ENCODE measurements at regions not wholly inside any gene's neighbourhood (a gene's known extent, or its start where the extent isn't known, plus 50 kb on each side); places are given as distances from the start of the nearest gene placed in this dataset.

GRCh38 chr3:177426106-177426877 is 229.0 kb upstream of the TBL1XR1 start:
- TF ChIP-seq, protein P1, sequence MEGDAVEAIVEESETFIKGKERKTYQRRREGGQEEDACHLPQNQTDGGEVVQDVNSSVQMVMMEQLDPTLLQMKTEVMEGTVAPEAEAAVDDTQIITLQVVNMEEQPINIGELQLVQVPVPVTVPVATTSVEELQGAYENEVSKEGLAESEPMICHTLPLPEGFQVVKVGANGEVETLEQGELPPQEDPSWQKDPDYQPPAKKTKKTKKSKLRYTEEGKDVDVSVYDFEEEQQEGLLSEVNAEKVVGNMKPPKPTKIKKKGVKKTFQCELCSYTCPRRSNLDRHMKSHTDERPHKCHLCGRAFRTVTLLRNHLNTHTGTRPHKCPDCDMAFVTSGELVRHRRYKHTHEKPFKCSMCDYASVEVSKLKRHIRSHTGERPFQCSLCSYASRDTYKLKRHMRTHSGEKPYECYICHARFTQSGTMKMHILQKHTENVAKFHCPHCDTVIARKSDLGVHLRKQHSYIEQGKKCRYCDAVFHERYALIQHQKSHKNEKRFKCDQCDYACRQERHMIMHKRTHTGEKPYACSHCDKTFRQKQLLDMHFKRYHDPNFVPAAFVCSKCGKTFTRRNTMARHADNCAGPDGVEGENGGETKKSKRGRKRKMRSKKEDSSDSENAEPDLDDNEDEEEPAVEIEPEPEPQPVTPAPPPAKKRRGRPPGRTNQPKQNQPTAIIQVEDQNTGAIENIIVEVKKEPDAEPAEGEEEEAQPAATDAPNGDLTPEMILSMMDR (IDR thresholded peaks at IDR 0.05; ENCODE audit: low read depth, low read length, missing control alignments), result no peak
- no peak for DNase-seq (ENCODE audit: extremely low read depth, low read depth)
- no peak overlapping the region for H3K4me3 ChIP-seq (replicated peaks; ENCODE audit: low read depth, low read length)

DNA sequence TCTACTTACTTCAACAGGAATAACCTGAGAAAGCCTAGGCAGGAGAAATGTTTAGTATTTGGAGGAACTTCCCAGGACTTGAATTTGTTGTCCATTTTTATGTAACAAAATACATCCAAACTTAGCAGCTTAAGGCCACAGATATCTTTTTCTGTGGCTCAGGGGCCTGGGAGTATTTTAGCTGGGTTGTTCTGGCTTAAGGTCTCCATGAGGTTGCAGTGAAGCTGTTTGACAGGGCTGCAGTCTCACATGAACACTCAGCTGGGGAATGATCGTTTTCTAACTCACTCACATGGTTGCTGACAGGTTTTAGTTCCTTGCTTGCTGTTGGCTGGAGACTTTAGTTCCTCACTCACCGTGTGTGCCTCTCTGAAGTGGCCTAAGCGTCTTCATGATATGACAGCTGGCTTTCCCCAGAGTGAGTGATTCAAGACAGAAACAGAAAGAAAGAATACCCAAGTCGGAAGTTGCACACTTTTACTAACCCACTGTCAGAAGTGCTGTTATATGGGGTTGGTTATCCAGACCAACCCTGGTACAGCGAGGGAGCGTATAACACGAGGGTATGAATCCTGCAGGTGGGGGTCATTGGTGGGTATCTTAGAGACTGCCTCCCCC is 229.7 kb upstream of the TBL1XR1 start:
- TF ChIP-seq, protein P1 (IDR thresholded peaks at IDR 0.05; ENCODE audit: low read depth, low read length, missing control alignments), result no peak
- no peak overlapping the region for H3K4me3 ChIP-seq (replicated peaks; ENCODE audit: low read depth, low read length)
- DNase-seq (ENCODE audit: extremely low read depth, low read depth), result no peak

GRCh38 chr3:177427540-177427939 is 230.3 kb upstream of the TBL1XR1 start:
- no peak for DNase-seq (ENCODE audit: extremely low read depth, low read depth)
- TF ChIP-seq, protein P1 (IDR thresholded peaks at IDR 0.05; ENCODE audit: low read depth, low read length, missing control alignments), result no peak
- H3K4me3 ChIP-seq (replicated peaks; ENCODE audit: low read depth, low read length), result no peak overlapping the region

GRCh38 chr3:177429079-177429478 is 231.8 kb upstream of the TBL1XR1 start:
- no peak for DNase-seq (ENCODE audit: extremely low read depth, low read depth)
- TF ChIP-seq, protein P1 (IDR thresholded peaks at IDR 0.05; ENCODE audit: low read depth, low read length, missing control alignments), result no peak
- no peak overlapping the region for H3K4me3 ChIP-seq (replicated peaks; ENCODE audit: low read depth, low read length)

- TF ChIP-seq, protein P1 (IDR thresholded peaks at IDR 0.05; ENCODE audit: low read depth, low read length, missing control alignments), result no peak
- DNase-seq (ENCODE audit: extremely low read depth, low read depth), result no peak
- H3K4me3 ChIP-seq (replicated peaks; ENCODE audit: low read depth, low read length), result no peak overlapping the region
These were observed 232.5 kb upstream of the TBL1XR1 start for GRCh38 chr3:177429771-177430170.

DNA sequence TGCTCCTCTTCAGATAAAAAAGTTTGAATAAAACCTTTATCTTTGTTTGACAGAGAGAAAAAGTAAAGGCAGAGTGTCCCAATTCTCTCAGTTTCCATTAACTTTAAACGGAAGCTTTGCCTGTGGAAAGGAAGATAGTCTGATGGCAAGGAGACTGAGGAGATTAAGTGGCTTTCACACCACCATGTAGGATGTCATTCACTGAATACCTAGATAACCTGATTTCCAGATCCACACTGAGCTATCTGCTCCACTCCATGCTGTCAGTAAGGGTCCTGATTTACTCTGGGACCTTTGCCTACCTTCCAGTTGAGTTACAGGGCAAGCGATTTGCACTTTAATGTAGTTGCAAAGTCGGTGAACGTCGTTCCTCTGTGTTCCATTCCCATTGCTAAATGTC is 233.4 kb upstream of the TBL1XR1 start:
- TF ChIP-seq, protein P1 (IDR thresholded peaks at IDR 0.05; ENCODE audit: low read depth, low read length, missing control alignments), result no peak
- no peak overlapping the region for H3K4me3 ChIP-seq (replicated peaks; ENCODE audit: low read depth, low read length)
- DNase-seq (ENCODE audit: extremely low read depth, low read depth), result no peak

Measured in HFF-Myc (cell line).